ENCODE measurements at regions not wholly inside any gene's neighbourhood (a gene's known extent, or its start where the extent isn't known, plus 50 kb on each side); places are given as distances from the start of the nearest gene placed in this dataset.

DNA sequence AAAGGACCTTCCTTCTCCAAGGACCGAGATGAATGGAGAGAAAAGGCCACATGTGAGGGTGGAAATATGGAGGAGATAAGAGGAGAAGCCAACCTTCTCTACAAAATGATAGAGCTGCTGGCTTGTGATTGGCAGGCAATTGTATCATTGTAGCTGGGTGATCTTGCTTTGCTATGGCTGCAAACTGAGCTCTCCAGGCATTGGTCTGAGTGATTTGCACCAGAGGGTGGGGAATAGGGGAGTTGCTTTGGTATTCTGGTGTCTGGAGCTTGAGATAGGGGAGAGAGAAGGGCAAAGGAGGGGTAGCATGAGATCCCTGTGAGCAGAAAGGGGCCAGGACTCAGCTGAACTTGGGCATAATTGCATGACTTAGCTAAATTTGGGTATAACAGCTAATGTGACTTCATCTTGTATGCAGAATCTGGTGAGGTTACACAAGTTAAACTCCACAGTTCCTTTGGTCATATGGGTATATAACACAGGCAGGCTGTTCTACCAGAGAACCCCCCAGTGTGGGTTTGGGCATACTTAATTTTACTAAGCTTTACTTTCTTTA, 72.0 kb downstream of the FOS start:
- DNase-seq (ENCODE audit: low read depth), result no peak
- Histone ChIP-seq H3K27me3 (ENCODE audit: control insufficient read depth, insufficient read depth, low read length) (no peaks in the 10 kb centered on the region), H3K4me3 (ENCODE audit: low read depth, low read length) (no peak overlapping the region), H3K36me3 (ENCODE audit: control insufficient read depth, insufficient read depth, low read length) (no peaks in the 10 kb centered on the region)
- TF ChIP-seq, protein P1, sequence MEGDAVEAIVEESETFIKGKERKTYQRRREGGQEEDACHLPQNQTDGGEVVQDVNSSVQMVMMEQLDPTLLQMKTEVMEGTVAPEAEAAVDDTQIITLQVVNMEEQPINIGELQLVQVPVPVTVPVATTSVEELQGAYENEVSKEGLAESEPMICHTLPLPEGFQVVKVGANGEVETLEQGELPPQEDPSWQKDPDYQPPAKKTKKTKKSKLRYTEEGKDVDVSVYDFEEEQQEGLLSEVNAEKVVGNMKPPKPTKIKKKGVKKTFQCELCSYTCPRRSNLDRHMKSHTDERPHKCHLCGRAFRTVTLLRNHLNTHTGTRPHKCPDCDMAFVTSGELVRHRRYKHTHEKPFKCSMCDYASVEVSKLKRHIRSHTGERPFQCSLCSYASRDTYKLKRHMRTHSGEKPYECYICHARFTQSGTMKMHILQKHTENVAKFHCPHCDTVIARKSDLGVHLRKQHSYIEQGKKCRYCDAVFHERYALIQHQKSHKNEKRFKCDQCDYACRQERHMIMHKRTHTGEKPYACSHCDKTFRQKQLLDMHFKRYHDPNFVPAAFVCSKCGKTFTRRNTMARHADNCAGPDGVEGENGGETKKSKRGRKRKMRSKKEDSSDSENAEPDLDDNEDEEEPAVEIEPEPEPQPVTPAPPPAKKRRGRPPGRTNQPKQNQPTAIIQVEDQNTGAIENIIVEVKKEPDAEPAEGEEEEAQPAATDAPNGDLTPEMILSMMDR (IDR thresholded peaks at IDR 0.05; ENCODE audit: insufficient read depth, low read length, poor library complexity, severe bottlenecking), result no peak

DNA sequence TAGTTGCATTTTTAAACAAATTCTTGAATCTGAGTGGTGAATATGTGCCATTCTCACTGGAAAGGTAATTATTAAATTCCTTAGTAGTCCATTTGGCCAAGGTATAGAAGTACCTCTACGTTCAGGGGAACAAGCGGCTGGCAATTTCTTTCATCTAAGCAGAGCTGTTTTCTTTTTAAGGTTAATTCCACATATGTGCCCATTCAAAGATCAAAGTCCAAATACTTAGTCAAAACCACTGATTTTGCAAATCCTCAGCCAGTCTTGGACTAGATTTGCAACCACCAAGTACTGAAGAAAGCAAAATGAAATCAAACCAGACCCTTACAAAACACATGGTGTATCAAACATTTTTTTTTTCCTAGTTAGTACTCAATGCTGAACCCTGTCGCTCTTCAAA, 68.7 kb upstream of the JDP2 start:
- H3K27me3 ChIP-seq (ENCODE audit: control insufficient read depth, insufficient read depth, low read length), result no peaks in the 10 kb centered on the region
- TF ChIP-seq, protein P1 (IDR thresholded peaks at IDR 0.05; ENCODE audit: insufficient read depth, low read length, poor library complexity, severe bottlenecking), result no peak

DNA sequence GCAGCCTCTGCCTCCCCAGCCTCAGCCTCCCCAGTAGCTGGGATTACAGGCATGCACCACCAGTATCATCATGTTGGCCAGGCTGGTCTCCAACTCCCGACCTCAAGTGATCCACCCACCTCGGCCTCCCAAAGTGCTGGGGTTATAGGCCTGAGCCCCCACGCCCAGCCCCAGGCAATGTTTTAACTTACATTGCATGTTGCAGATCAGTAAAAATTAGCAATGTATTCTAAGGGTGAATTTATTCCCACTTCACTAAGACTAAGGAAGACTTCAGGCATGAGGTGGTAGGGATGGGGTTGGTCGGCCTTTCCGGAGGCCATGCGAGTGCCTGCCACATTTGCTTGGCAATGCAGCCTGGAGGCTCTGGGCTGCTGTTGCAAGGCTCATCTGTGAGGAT, 66.8 kb upstream of the JDP2 start:
- Histone ChIP-seq H3K36me3 (ENCODE audit: control insufficient read depth, insufficient read depth, low read length) (no peaks in the 10 kb centered on the region), H3K27me3 (ENCODE audit: control insufficient read depth, insufficient read depth, low read length) (peaks cover 4% of the 10 kb centered on the region), H3K4me3 (ENCODE audit: low read depth, low read length) (no peak overlapping the region)
- TF ChIP-seq, protein P1 (IDR thresholded peaks at IDR 0.05; ENCODE audit: insufficient read depth, low read length, poor library complexity, severe bottlenecking), result no peak
- no peak for DNase-seq (ENCODE audit: low read depth)

More for the DNA sequence above, 68.7 kb upstream of the JDP2 start:
- Histone ChIP-seq H3K36me3 (ENCODE audit: control insufficient read depth, insufficient read depth, low read length) (no peaks in the 10 kb centered on the region), H3K4me3 (ENCODE audit: low read depth, low read length) (no peak overlapping the region)
- DNase-seq (ENCODE audit: low read depth), result no peak

DNA sequence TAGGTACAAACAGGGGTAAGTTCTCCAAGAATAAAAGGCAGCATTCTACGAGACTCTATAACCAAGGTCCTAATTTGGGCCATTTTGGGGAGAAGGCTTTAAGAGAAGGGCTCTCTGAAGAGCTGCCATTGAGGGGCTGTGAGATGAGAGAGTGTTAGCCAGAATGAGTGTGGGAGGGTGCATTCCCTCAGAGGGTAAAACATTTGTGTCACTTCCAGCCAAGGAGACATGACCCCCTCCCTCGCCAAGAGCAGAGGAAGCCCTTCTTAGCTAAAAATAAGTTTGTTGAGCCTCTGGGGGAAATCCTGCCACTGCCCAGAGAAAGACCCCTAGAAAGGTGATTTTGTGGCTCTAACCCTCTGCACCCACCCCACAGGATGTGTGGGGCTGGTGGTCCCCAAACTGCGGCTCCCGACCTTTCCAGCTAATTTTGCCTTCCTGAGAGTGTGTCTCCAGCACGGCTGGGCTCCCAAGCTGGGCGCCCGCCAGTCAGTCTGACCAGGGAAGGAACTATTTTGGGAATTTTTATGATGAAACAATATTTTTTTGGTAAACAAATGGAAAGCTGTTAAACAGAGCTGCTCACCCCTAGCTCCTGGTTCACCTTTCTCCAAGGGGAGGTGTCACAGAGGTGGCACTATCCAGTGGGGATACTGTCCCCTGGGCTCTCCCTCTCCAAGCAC, 65.9 kb upstream of the JDP2 start:
- Histone ChIP-seq H3K27me3 (ENCODE audit: control insufficient read depth, insufficient read depth, low read length) (peaks cover 4% of the 10 kb centered on the region), H3K36me3 (ENCODE audit: control insufficient read depth, insufficient read depth, low read length) (no peaks in the 10 kb centered on the region), H3K4me3 (ENCODE audit: low read depth, low read length) (no peak overlapping the region)
- no peak for DNase-seq (ENCODE audit: low read depth)
- TF ChIP-seq, protein P1 (IDR thresholded peaks at IDR 0.05; ENCODE audit: insufficient read depth, low read length, poor library complexity, severe bottlenecking), result no peak

DNA sequence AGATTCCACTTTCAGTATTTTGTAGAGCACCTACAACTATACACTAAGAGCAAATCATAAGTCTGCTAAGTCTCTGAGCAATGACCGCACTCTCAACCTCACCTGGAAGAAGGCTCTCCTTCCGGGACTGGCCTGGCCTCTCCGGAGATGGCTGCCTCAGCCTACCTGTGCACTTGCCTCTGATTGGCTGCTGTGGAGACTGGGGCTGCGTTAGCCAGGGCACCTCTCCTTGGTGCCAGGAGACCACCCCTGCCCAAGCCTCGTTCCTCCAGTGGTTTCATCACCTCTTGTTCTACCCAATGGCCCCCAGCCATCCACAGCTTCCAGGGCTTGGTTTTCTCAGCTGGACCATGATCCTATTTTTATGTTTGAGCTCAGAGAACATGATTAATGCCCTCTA, 64.7 kb upstream of the JDP2 start:
- peaks cover 4% of the 10 kb centered on the region for H3K27me3 ChIP-seq (ENCODE audit: control insufficient read depth, insufficient read depth, low read length)
- H3K4me3 ChIP-seq (ENCODE audit: low read depth, low read length), result no peak overlapping the region
- TF ChIP-seq, protein P1 (IDR thresholded peaks at IDR 0.05; ENCODE audit: insufficient read depth, low read length, poor library complexity, severe bottlenecking), result no peak
- H3K36me3 ChIP-seq (ENCODE audit: control insufficient read depth, insufficient read depth, low read length), result no peaks in the 10 kb centered on the region
- no peak for DNase-seq (ENCODE audit: low read depth)
